HG03521 (cell line): ENCODE measurements at regions not wholly inside any gene's neighbourhood (a gene's known extent, or its start where the extent isn't known, plus 50 kb on each side); places are given as distances from the start of the nearest gene placed in this dataset.

Source experiments
- ATAC-seq: cut with Tn5 transposase; IDR thresholded peaks from one replicate; pipeline ENCODE4 v1.9.1; 2021; ENCODE audit warnings: mild to moderate bottlenecking, moderate library complexity; ENCODE audit not compliant: unreplicated experiment

DNA sequence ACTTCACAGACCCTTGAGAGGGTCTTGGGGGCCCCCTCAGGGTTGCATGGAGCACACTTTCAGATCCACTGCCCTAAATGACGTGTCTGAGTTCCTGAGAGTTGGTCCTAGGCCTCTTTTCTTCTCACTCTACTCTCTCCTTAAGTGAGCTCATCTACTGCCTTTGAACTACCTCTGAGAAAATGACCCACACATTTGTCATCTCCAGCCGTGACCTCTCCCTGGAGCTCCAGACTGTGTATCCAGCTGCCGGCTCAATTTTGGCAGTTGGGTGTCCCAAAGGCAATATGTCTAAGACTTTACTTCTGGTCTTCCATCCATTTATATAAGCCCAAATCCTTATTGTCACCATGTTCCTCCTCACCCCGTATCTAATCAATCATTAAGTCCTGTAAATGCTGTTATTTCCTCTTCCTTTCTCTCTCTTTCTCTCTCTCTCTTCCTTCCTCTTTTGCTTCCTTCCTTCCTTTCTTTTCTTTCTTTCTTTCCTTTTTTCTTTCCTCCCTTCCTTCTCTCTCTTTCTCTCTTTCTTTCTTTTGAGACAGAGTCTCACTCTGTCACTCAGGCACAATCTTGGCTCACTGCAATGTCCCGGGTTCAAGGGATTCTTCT is 51.2 kb upstream of the HSPA9 start:
- ATAC-seq = no peak

DNA sequence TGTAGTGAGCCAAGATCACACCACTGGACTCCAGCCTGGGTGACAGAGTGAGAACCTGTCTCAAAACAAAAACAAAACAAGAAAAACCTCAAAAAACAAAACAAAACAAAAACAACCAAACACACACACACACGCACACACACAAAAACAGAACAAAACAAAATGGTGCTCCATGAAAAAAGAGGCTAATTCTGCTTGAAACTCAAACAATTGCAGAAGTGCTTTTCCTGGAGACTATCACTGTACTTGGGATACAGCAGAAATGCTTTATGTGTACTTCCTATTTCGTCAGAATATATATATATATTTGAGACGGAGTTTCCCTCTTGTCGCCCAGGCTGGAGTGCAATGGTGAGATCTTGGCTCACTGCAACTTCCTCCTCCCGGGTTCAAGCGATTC is 49.9 kb upstream of the HSPA9 start:
- no peak for ATAC-seq
